ENCODE measurements at regions not wholly inside any gene's neighbourhood (a gene's known extent, or its start where the extent isn't known, plus 50 kb on each side); places are given as distances from the start of the nearest gene placed in this dataset.

GRCh38 chr5:4018007-4018406 is 422.4 kb downstream of the IRX1 start:
- H3K9me3 ChIP-seq (ENCODE audit: severe bottlenecking), result no peaks in the 10 kb centered on the region
- no peak overlapping the region for H3K27ac ChIP-seq (ENCODE audit: poor library complexity, severe bottlenecking)
- no peak for ATAC-seq (ENCODE audit: low read depth)
- TF ChIP-seq CTCF (IDR thresholded peaks at IDR 0.05; ENCODE audit: poor library complexity, severe bottlenecking), result no peak
- no peaks in the 10 kb centered on the region for H3K36me3 ChIP-seq (ENCODE audit: low read depth)
- H3K4me3 ChIP-seq (ENCODE audit: severe bottlenecking), result no peak overlapping the region
- no peak for DNase-seq (ENCODE audit: low spot score)
- no peaks in the 10 kb centered on the region for H3K27me3 ChIP-seq (ENCODE audit: insufficient read depth, poor library complexity, severe bottlenecking)
- H3K4me1 ChIP-seq (ENCODE audit: insufficient read depth, poor library complexity, severe bottlenecking), result no peaks in the 10 kb centered on the region

DNA sequence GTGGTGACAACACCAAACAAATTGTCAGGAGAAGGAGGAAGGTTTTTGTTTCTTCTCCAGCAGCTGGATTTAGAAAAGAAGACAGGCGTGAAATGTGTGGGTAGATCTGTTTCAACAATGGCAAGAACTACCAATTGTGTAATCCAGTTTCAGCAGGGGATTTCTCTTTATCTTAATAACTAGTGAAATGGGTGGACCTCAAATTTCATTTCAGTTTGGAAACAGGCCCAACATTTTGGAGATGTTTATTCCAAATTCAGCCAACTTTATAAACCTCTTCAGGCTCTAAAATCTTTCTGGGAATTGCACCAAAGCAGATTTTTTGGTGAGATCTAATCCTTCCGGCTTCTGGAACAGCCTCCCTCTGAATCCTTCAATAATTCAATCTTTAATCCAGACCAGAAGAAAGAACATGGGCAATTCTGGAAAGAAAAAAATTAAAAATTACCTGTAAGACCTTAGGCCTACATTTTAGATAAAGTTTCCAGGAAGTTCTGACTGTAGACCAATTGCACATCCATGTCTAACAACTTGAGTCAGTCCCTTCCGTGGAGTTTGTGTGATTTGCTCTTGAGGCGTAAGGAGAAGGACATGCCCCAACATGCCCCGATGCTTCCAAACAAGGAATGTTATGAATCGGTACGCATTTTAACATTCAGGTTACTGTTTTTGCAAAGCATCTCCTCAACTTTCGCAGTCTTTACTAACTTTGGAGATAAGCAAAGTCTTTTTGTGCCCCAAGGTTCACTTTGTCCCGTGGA is 423.6 kb downstream of the IRX1 start:
- ATAC-seq (ENCODE audit: low read depth) (no peak), DNase-seq (ENCODE audit: low spot score) (no peak)
- no peak overlapping the region for H3K4me3 ChIP-seq (ENCODE audit: severe bottlenecking)
- no peaks in the 10 kb centered on the region for H3K4me1 ChIP-seq (ENCODE audit: insufficient read depth, poor library complexity, severe bottlenecking)
- no peak overlapping the region for H3K27ac ChIP-seq (ENCODE audit: poor library complexity, severe bottlenecking)
- H3K27me3 ChIP-seq (ENCODE audit: insufficient read depth, poor library complexity, severe bottlenecking), result no peaks in the 10 kb centered on the region
- TF ChIP-seq CTCF (IDR thresholded peaks at IDR 0.05; ENCODE audit: poor library complexity, severe bottlenecking), result no peak
- H3K9me3 ChIP-seq (ENCODE audit: severe bottlenecking), result no peaks in the 10 kb centered on the region
- H3K36me3 ChIP-seq (ENCODE audit: low read depth), result no peaks in the 10 kb centered on the region

GRCh38 chr5:4019841-4020240 is 424.2 kb downstream of the IRX1 start:
- no peak for TF ChIP-seq CTCF (IDR thresholded peaks at IDR 0.05; ENCODE audit: poor library complexity, severe bottlenecking)
- H3K4me1 ChIP-seq (ENCODE audit: insufficient read depth, poor library complexity, severe bottlenecking), result no peaks in the 10 kb centered on the region
- no peak for ATAC-seq (ENCODE audit: low read depth)

DNA sequence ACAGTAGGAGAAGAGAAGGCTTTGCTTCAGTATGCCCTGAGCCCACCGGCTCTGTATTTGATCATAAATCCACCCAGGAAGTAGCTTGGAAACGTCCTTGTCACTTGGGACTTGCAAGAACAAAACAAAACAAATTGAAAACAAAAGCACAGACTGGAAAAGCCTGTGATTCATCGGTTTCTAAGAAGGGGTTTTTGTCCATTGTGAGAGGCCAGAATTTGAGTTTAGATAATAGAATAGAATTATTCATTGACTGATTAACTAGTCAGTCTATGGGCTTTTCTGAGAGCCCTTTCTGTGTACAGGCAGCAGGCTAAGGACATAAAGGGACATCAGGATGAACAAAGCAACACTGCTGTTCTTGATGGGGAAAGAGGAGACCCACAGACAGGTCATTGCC is 424.8 kb downstream of the IRX1 start:
- Histone ChIP-seq H3K27me3 (ENCODE audit: insufficient read depth, poor library complexity, severe bottlenecking) (no peaks in the 10 kb centered on the region), H3K4me3 (ENCODE audit: severe bottlenecking) (no peak overlapping the region), H3K4me1 (ENCODE audit: insufficient read depth, poor library complexity, severe bottlenecking) (no peaks in the 10 kb centered on the region), H3K27ac (ENCODE audit: poor library complexity, severe bottlenecking) (no peak overlapping the region), H3K9me3 (ENCODE audit: severe bottlenecking) (no peaks in the 10 kb centered on the region), H3K36me3 (ENCODE audit: low read depth) (no peaks in the 10 kb centered on the region)
- DNase-seq (ENCODE audit: low spot score), result no peak
- no peak for TF ChIP-seq CTCF (IDR thresholded peaks at IDR 0.05; ENCODE audit: poor library complexity, severe bottlenecking)
- ATAC-seq (ENCODE audit: low read depth), result no peak

More at GRCh38 chr5:4019841-4020240, 424.2 kb downstream of the IRX1 start:
- Histone ChIP-seq H3K27ac (ENCODE audit: poor library complexity, severe bottlenecking) (no peak overlapping the region), H3K36me3 (ENCODE audit: low read depth) (no peaks in the 10 kb centered on the region), H3K4me3 (ENCODE audit: severe bottlenecking) (no peak overlapping the region), H3K9me3 (ENCODE audit: severe bottlenecking) (no peaks in the 10 kb centered on the region), H3K27me3 (ENCODE audit: insufficient read depth, poor library complexity, severe bottlenecking) (no peaks in the 10 kb centered on the region)
- DNase-seq (ENCODE audit: low spot score), result no peak

- ATAC-seq (ENCODE audit: low read depth), result no peak
- no peak overlapping the region for H3K27ac ChIP-seq (ENCODE audit: poor library complexity, severe bottlenecking)
- H3K4me1 ChIP-seq (ENCODE audit: insufficient read depth, poor library complexity, severe bottlenecking), result no peaks in the 10 kb centered on the region
- no peaks in the 10 kb centered on the region for H3K9me3 ChIP-seq (ENCODE audit: severe bottlenecking)
- no peaks in the 10 kb centered on the region for H3K36me3 ChIP-seq (ENCODE audit: low read depth)
- no peak for TF ChIP-seq CTCF (IDR thresholded peaks at IDR 0.05; ENCODE audit: poor library complexity, severe bottlenecking)
- no peak overlapping the region for H3K4me3 ChIP-seq (ENCODE audit: severe bottlenecking)
- no peaks in the 10 kb centered on the region for H3K27me3 ChIP-seq (ENCODE audit: insufficient read depth, poor library complexity, severe bottlenecking)
- DNase-seq (ENCODE audit: low spot score), result no peak
These were observed 426.5 kb downstream of the IRX1 start for GRCh38 chr5:4022056-4022670.
